Hindlimb muscle (tissue), 1 donor: ENCODE measurements at regions not wholly inside any gene's neighbourhood (a gene's known extent, or its start where the extent isn't known, plus 50 kb on each side); places are given as distances from the start of the nearest gene placed in this dataset.

Source experiments
- DNase-seq: peaks from one replicate; pipeline ENCODE4 v3.0.0-alpha.2; 2013

- DNase-seq, result no peak
Measured at GRCh38 chr18:68098655-68099054, 582.1 kb upstream of the DSEL start.

- DNase-seq, result no peak
Measured at GRCh38 chr18:68086481-68086880, 570.0 kb upstream of the DSEL start.

- DNase-seq, result no peak
Measured at GRCh38 chr18:68085251-68085650, 568.7 kb upstream of the DSEL start.

- DNase-seq, result no peak
Measured at GRCh38 chr18:68083776-68084175, 567.3 kb upstream of the DSEL start.

GRCh38 chr18:68083131-68083530, 566.6 kb upstream of the DSEL start:
- no peak for DNase-seq

GRCh38 chr18:68072744-68073143, 556.2 kb upstream of the DSEL start:
- no peak for DNase-seq

GRCh38 chr18:68060871-68061270, 544.4 kb upstream of the DSEL start:
- no peak for DNase-seq

- DNase-seq, result no peak
Measured at GRCh38 chr18:68056936-68057335, 540.4 kb upstream of the DSEL start.

- no peak for DNase-seq
Measured at GRCh38 chr18:68054669-68055068, 538.1 kb upstream of the DSEL start.

GRCh38 chr18:68053290-68053689, 536.8 kb upstream of the DSEL start:
- DNase-seq, result no peak

GRCh38 chr18:68041327-68041726, 524.8 kb upstream of the DSEL start:
- no peak for DNase-seq

- no peak for DNase-seq
Measured at GRCh38 chr18:68040198-68040597, 523.7 kb upstream of the DSEL start.

GRCh38 chr18:68035774-68036522, 519.4 kb upstream of the DSEL start:
- DNase-seq, result peak; percentile 27

- no peak for DNase-seq
Measured at GRCh38 chr18:68034296-68034695, 517.8 kb upstream of the DSEL start.

- no peak for DNase-seq
Measured at GRCh38 chr18:68033466-68033865, 516.9 kb upstream of the DSEL start.

GRCh38 chr18:68024716-68025115, 508.2 kb upstream of the DSEL start:
- DNase-seq, result no peak

- DNase-seq, result no peak
Measured at GRCh38 chr18:68017385-68017784, 500.9 kb upstream of the DSEL start.

- DNase-seq, result no peak
Measured at GRCh38 chr18:67997496-67997895, 481.0 kb upstream of the DSEL start.

GRCh38 chr18:67995769-67996168, 479.2 kb upstream of the DSEL start:
- DNase-seq, result no peak

GRCh38 chr18:67980241-67980640, 463.7 kb upstream of the DSEL start:
- no peak for DNase-seq

- DNase-seq, result no peak
Measured at GRCh38 chr18:67977067-67977616, 460.6 kb upstream of the DSEL start.

GRCh38 chr18:67973916-67974315, 457.4 kb upstream of the DSEL start:
- no peak for DNase-seq

GRCh38 chr18:67969458-67969857, 452.9 kb upstream of the DSEL start:
- no peak for DNase-seq

- DNase-seq, result no peak
Measured at GRCh38 chr18:67966224-67966623, 449.7 kb upstream of the DSEL start.

GRCh38 chr18:67964462-67964861, 447.9 kb upstream of the DSEL start:
- no peak for DNase-seq
